Bronchial epithelial cell (primary cell): ENCODE measurements at regions not wholly inside any gene's neighbourhood (a gene's known extent, or its start where the extent isn't known, plus 50 kb on each side); places are given as distances from the start of the nearest gene placed in this dataset.

ENCODE experiments used
- DNase-seq: peaks from one replicate; pipeline ENCODE4 v3.0.0-alpha.2; 2010; ENCODE audit warnings: low read depth
- FAIRE-seq: peaks from 2 replicates; lab custom pipeline; 2011; peaks lifted over from hg19 to GRCh38; lab: Jason Lieb, UNC
- H3K27me3 ChIP-seq: 2 replicates; pipeline ENCODE4 v1.5.1; 2011; ENCODE audit warnings: low read length; ENCODE audit not compliant: control insufficient read depth, insufficient read depth
- H3K36me3 ChIP-seq: 2 replicates; pipeline ENCODE4 v1.5.1; 2011; ENCODE audit warnings: low read length; ENCODE audit not compliant: control insufficient read depth, insufficient read depth
- H3K4me3 ChIP-seq: 2 replicates; pipeline ENCODE4 v1.5.1; 2011; ENCODE audit warnings: mild to moderate bottlenecking, low read depth, low read length, control low read depth
- CTCF ChIP-seq: IDR thresholded peaks from 2 replicates; pipeline ENCODE4 v1.5.1; 2011; ENCODE audit warnings: mild to moderate bottlenecking, moderate library complexity, low read length, control low read depth, inconsistent platforms; ENCODE audit not compliant: insufficient read depth, severe bottlenecking

GRCh38 chr11:97471480-97471879 is 1081.7 kb downstream of the JRKL start:
- H3K36me3 ChIP-seq: no peaks in the 10 kb centered on the region
- H3K4me3 ChIP-seq: no peak overlapping the region
- no peak for TF ChIP-seq CTCF
- DNase-seq (no peak), FAIRE-seq (no peak)
- no peaks in the 10 kb centered on the region for H3K27me3 ChIP-seq

GRCh38 chr11:97487387-97487786 is 1097.6 kb downstream of the JRKL start:
- no peak for TF ChIP-seq CTCF
- H3K27me3 ChIP-seq: no peaks in the 10 kb centered on the region
- no peak for FAIRE-seq
- DNase-seq: no peak
- no peak overlapping the region for H3K4me3 ChIP-seq
- H3K36me3 ChIP-seq: no peaks in the 10 kb centered on the region

GRCh38 chr11:97498891-97499290 is 1109.1 kb downstream of the JRKL start:
- no peak for DNase-seq

GRCh38 chr11:97502201-97502600 is 1112.4 kb downstream of the JRKL start:
- no peak for FAIRE-seq
- H3K36me3 ChIP-seq: no peaks in the 10 kb centered on the region
- H3K27me3 ChIP-seq: no peaks in the 10 kb centered on the region
- H3K4me3 ChIP-seq: no peak overlapping the region
- no peak for DNase-seq
- TF ChIP-seq CTCF: no peak

More at GRCh38 chr11:97498891-97499290, 1109.1 kb downstream of the JRKL start:
- Histone ChIP-seq H3K36me3 (no peaks in the 10 kb centered on the region), H3K4me3 (no peak overlapping the region), H3K27me3 (no peaks in the 10 kb centered on the region)
- no peak for TF ChIP-seq CTCF
- no peak for FAIRE-seq

GRCh38 chr11:97506076-97506759 is 1116.4 kb downstream of the JRKL start:
- Histone ChIP-seq H3K4me3 (no peak overlapping the region), H3K27me3 (no peaks in the 10 kb centered on the region), H3K36me3 (no peaks in the 10 kb centered on the region)
- FAIRE-seq (no peak), DNase-seq (no peak)
- TF ChIP-seq CTCF: no peak

GRCh38 chr11:97514446-97514845 is 1124.6 kb downstream of the JRKL start:
- Histone ChIP-seq H3K27me3 (no peaks in the 10 kb centered on the region), H3K36me3 (no peaks in the 10 kb centered on the region), H3K4me3 (no peak overlapping the region)
- DNase-seq: no peak
- no peak for FAIRE-seq
- no peak for TF ChIP-seq CTCF
